ENCODE measurements at regions not wholly inside any gene's neighbourhood (a gene's known extent, or its start where the extent isn't known, plus 50 kb on each side); places are given as distances from the start of the nearest gene placed in this dataset.

- TF ChIP-seq CTCF (IDR thresholded peaks at IDR 0.05; ENCODE audit: extremely low read depth in 1 of 2, insufficient read depth in 1 of 2, low read depth in 1 of 2, low read length in 2 of 2) (no peak), EZH2 (IDR thresholded peaks at IDR 0.05; ENCODE audit: borderline replicate concordance, low read depth, low read length, severe bottlenecking) (no peak), POLR2A (IDR thresholded peaks at IDR 0.05; ENCODE audit: low read depth, low read length) (no peak), POLR2AphosphoS5 (IDR thresholded peaks at IDR 0.05; ENCODE audit: insufficient read depth, low read depth, low read length) (no peak), MAX (IDR thresholded peaks at IDR 0.05; ENCODE audit: insufficient read depth, insufficient read length) (no peak), JUN (IDR thresholded peaks at IDR 0.05; ENCODE audit: borderline replicate concordance, insufficient read depth, insufficient read length, low read depth) (no peak), MYC (IDR thresholded peaks at IDR 0.05; ENCODE audit: low read depth, low read length) (no peak), FOS (IDR thresholded peaks at IDR 0.05; ENCODE audit: borderline replicate concordance, insufficient read depth, low read length) (no peak)
Measured at GRCh38 chr14:82425261-82425660, 891.6 kb upstream of the SEL1L start.
